NCI-H1436 treated with DMSO at 0.1 percent for 48 hours (cell line): ENCODE measurements at regions not wholly inside any gene's neighbourhood (a gene's known extent, or its start where the extent isn't known, plus 50 kb on each side); places are given as distances from the start of the nearest gene placed in this dataset.
"Not testable (repeated sequence)": the region's sequence is repeated elsewhere in the genome, so short reads cannot be mapped to it uniquely, and the experiment has no call there.

Source experiments
- DNase-seq: peaks from one replicate; lab custom pipeline; 2025; lab: John Stamatoyannopoulos, UW

DNA sequence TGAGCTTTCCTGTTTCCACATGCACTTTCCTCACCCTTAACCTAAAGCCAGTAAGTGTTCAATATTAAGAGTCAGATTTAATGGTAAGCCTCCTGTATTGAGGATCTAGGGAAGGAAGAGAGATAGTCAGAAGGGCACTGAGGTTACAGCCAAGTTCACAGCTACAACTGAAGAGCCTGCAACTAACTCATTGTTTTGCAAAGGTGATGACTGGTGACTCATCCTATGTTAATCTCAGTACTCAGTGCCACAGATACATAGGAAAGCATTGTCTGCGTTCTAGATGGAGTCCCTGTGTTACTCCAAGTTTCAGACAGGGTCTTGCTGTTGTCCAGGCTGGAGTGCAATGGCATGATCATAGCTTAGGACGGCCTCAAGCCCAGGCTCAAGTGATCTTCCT is 157.0 kb upstream of the RBM19 start:
- DNase-seq: no peak

- no peak for DNase-seq
Observed at GRCh38 chr12:114122016-114122415, 155.9 kb upstream of the RBM19 start.

GRCh38 chr12:114119316-114119715 is 153.2 kb upstream of the RBM19 start:
- no peak for DNase-seq

GRCh38 chr12:114096461-114096860 is 130.3 kb upstream of the RBM19 start:
- no peak for DNase-seq

GRCh38 chr12:114093520-114093919 is 127.4 kb upstream of the RBM19 start:
- DNase-seq: no peak

DNA sequence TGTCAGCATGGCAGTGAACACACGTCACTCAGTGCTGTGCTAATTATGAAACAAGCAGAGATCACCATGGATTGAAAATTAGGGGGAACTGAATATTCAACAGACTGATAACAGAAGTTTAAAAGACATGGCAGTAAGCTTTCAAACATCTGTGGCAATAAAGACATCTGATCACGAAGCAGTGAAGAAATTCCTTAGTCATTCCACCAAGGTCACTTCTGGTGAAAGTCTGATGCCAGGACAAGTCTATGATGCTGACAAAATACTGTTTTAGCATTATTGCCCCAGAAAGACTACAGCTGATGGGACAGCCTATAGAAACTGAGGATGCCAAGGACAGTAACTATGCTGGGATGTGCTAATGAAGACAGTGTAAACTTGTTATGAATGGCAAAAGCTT is 126.9 kb upstream of the RBM19 start:
- DNase-seq: no peak

DNA sequence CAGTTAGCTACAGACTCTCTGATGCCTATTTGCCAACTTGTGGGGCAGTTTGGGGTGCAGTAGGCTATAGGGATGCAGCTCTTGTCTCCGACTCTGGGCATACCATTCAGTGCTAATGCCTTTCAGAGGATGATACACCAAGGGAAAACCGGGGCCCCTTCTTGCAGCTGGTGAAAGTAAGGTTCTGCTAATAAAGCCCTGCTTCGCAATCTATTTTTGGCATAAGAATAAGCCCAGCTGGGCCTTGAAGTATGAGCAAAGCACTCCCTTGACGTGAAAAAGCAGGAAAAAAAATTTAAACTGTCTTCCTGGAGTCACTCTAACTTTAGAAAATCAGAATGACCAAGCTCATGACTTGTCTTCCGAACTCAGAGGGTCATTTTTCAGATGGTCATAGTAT is 124.1 kb upstream of the RBM19 start:
- DNase-seq: no peak

DNA sequence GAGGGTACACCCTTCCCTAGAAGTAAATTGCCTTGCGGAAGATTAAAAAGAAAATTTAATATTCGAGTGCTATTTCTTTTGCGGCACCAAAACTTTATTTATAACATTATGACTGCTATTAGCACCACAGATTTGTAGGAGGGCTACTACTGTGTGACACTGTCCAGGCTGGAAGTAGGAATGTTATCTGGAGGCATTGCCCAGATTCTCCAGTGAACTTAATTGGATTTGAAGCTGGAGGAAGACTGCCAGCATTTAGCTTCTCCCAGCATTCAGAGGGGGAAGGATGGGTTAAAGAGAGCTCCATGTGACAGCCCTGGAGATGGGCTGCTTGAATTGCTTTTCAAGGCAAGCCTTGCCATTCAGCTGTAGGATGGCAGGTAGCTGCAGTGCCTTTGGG is 107.0 kb upstream of the RBM19 start:
- no peak for DNase-seq

DNA sequence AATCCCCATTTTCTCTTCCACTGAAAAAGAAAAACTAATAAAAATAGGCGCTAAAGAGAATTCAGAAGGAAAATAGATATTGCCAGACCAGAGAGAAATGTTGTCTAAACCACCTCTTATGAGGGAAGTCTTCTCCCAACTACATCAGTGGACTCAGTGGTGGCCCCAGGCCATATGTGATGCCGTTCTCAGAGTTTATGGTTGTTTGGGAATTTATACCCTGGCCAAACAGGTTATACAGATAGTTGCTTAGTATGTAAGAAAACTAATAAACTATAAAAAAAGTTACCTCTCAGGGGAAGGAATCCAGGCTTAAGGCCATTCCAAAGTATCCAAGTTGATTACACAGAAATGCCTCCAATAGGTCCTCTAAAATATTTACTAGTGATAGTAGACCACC is 103.4 kb upstream of the RBM19 start:
- no peak for DNase-seq

GRCh38 chr12:114064497-114064896 is 98.4 kb upstream of the RBM19 start:
- no peak for DNase-seq

- not testable (repeated sequence) for DNase-seq
Observed at GRCh38 chr12:114064034-114064433, 97.9 kb upstream of the RBM19 start.

DNA sequence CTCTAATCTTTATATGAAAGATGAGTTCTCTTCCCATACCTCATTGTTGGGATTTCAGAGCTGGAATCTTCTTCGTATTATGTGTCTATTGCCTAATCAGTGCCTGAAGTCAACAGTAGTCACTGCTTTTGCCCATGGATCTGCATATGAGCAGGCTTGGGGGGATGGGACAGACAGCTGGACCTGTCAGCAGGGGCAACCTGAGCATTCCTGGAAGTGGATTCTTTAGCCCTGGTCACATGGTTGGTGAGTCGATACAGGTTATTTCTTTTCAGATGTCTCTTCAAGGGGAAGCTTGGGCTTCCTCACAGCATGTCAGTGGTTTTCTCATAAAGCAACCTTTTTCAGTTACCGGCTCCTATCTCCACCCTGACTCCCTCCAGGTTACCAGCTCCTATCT is 97.3 kb upstream of the RBM19 start:
- DNase-seq: no peak

DNA sequence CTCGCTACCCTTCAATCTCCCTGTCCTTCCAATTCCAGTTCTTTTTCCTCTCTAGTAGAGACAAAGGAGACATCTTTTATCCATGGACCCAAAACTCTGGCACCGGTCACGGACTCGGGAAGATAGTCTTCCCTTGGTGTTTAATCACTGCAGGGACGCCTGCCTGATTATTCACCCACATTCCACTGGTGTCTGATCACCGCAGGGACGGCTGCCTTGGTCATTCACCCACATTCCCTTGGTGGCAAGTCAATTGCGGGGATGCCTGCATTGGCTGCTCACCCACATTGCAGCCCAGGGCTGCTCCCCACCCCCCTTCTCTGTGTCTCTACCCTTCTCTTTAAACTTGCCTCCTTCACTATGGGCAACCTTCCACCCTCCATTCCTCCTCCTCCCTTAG is 90.2 kb upstream of the RBM19 start:
- DNase-seq: not testable (repeated sequence)

DNA sequence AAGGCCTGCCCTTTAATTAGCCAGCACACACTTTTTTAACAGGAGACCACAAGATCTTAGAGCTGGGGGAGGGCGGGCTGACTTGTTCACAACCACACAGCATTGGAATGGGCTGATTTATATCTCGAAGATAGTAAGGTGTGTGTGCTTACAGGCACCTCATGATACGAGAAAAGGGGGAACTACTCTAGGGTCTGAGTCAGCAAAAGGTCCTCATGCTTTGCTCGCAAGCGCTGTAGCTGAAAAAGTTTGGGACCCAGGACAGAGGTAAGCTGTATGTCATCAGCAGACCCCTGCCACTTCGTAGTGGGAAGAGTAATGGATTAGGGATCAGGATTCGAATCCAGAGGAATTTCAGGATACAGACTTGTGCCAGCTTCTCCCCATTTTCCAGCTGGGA is 88.9 kb upstream of the RBM19 start:
- no peak for DNase-seq

GRCh38 chr12:114046236-114046998 is 80.3 kb upstream of the RBM19 start:
- DNase-seq: no peak

DNA sequence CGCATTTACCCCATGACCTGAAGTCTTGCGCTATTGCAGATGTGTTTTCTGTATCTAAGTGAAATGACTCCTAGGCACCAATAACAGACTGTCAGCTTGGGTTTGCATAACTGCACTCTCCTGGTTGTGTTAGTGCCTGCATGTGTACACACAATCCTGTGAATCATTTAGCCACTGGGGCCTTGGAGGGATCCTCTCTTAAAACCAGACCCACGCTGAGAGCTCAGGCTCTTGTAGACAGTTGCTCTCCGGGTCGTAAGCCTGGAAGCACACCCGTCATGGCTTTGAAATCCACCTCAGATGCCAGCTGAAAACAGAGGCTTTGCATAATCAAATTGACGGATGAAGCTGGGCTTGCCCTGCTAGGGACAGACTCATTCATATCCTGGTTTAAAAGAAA is 79.2 kb upstream of the RBM19 start:
- no peak for DNase-seq

DNA sequence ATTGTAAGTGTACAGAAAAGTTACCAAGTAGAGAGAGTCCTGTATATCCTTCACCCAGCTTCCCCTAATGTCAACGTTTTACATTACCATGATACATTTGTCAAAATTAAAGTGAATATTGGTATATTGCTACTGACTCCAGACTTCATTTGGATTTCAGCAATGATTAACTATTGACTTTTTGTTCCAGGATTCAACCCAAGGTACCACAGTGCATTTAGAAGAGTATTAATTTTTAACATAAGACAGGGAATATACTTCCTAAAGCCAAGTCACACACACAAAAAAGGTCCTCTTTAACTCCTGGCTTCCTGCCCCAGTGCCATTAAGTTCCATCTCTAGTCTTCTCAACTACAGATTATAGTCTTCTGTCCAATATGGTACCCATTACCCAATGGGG is 75.5 kb upstream of the RBM19 start:
- DNase-seq: no peak

- no peak for DNase-seq
Observed at GRCh38 chr12:114041136-114041535, 75.0 kb upstream of the RBM19 start.

DNA sequence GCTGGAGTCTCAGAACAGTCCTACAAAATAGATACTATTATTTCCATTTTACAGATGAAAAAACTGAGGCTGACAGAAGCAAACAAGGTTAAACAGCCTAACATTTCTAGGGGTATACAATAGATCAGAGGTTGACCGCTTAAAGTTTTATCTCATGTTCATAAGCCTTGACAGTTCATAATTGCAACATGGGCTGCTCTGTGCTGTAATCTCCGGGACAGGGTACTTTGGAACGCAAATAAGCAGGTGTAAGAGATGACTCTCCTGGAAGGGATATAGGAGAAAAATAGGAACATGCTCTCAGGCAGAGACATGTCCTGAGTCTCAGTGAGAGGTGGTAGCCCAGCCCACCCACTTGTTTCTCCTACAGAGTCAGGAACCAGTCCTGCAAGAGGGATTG is 72.8 kb upstream of the RBM19 start:
- no peak for DNase-seq

DNA sequence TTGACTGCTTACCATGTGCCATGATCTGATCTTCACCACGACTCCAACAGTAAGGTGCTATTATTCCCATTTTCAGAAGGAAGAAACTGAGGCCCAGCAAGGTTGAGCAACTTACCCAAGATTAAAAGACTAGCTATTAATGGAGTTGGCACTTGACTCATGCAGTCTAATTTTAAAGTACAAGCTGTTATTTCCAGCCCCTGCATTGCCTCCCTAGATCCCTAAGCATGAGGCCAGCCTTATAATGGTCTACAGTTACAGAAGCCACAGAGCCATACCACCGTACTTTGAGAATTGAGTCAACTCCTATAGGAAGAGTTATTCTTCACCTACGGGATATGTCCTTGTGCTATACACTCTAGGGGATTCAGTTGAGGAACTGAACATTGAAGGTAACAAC is 66.7 kb upstream of the RBM19 start:
- DNase-seq: no peak

- DNase-seq: peak; percentile 28
Observed at GRCh38 chr12:114030451-114030850, 64.3 kb upstream of the RBM19 start.

GRCh38 chr12:114026805-114027204 is 60.7 kb upstream of the RBM19 start:
- DNase-seq: no peak

GRCh38 chr12:114025935-114026334 is 59.8 kb upstream of the RBM19 start:
- no peak for DNase-seq

- not testable (repeated sequence) for DNase-seq
Observed at GRCh38 chr12:114022081-114022480, 56.0 kb upstream of the RBM19 start.
